A673 (cell line): ENCODE measurements at regions not wholly inside any gene's neighbourhood (a gene's known extent, or its start where the extent isn't known, plus 50 kb on each side); places are given as distances from the start of the nearest gene placed in this dataset.

ENCODE experiments used
- BruUV-seq: library from RNA; stranded (reverse); fragments of 400-500 nt; replicated peaks from 2 replicates; lab custom pipeline; 2021; lab: Mats Ljungman, UMichigan
- CTCF ChIA-PET: fragments of 300-600 bp; sonication (Branson Sonifier 250); formaldehyde crosslinking; loops from one replicate; lab custom pipeline; 2022; ENCODE audit warnings: antibody characterized with exemption; lab: Charles Lee
- POLR2A ChIA-PET: fragments of 300-600 bp; sonication (Branson Sonifier 250); formaldehyde crosslinking; loops from one replicate; lab custom pipeline; 2022; ENCODE audit warnings: antibody characterized with exemption; ENCODE audit not compliant: low non-redundant PET; lab: Charles Lee
- DNase-seq: peaks from one replicate; pipeline ENCODE4 v3.0.0-alpha.2; 2015; ENCODE audit warnings: low spot score
- H3K27ac ChIP-seq: fragments of 200-600 bp; sonication (generic); 2 replicates; pipeline ENCODE4 v1.5.1; 2016; ENCODE audit warnings: mixed run types, low read depth, mild to moderate bottlenecking, mixed read lengths, antibody characterized with exemption, low read length; ENCODE audit not compliant: poor library complexity, severe bottlenecking
- H3K27me3 ChIP-seq: fragments of 200-600 bp; sonication (generic); replicated peaks from 2 replicates; pipeline ENCODE4 v1.6.1; 2017; ENCODE audit warnings: mixed run types, low read depth, mild to moderate bottlenecking, mixed read lengths, antibody characterized with exemption, low read length; ENCODE audit not compliant: insufficient read depth, poor library complexity
- H3K36me3 ChIP-seq: fragments of 200-600 bp; sonication (generic); 2 replicates; pipeline ENCODE4 v1.6.1; 2016; ENCODE audit warnings: mixed run types, mild to moderate bottlenecking, mixed read lengths, antibody characterized with exemption, low read length; ENCODE audit not compliant: insufficient read depth, poor library complexity, severe bottlenecking
- H3K4me1 ChIP-seq: fragments of 200-600 bp; sonication (generic); 2 replicates; pipeline ENCODE4 v1.6.1; 2017; ENCODE audit warnings: mixed run types, mild to moderate bottlenecking, mixed read lengths, antibody characterized with exemption, low read length; ENCODE audit not compliant: insufficient read depth, poor library complexity, severe bottlenecking
- H3K4me3 ChIP-seq: fragments of 200-600 bp; sonication (generic); 2 replicates; pipeline ENCODE4 v1.5.1; 2016; ENCODE audit warnings: low read depth, mixed run types, mild to moderate bottlenecking, mixed read lengths, low read length; ENCODE audit not compliant: poor library complexity, severe bottlenecking
- H3K9me3 ChIP-seq: fragments of 200-600 bp; sonication (generic); 2 replicates; pipeline ENCODE4 v1.6.1; 2016; ENCODE audit warnings: mixed run types, low read depth, mild to moderate bottlenecking, mixed read lengths, antibody characterized with exemption, low read length; ENCODE audit not compliant: poor library complexity, severe bottlenecking
- CTCF ChIP-seq: fragments of 300-800, 200-600 bp; sonication (generic); conservative IDR thresholded peaks from 2 replicates; pipeline ENCODE4 v1.5.1; 2017; ENCODE audit warnings: low read depth, mild to moderate bottlenecking, antibody characterized with exemption, low read length, moderate library complexity, mixed read lengths
- EZH2 ChIP-seq: fragments of 200-600 bp; sonication (generic); IDR thresholded peaks from 2 replicates; pipeline ENCODE4 v1.6.1; 2017; ENCODE audit warnings: borderline replicate concordance, low read depth, mild to moderate bottlenecking, mixed read lengths, antibody characterized with exemption, low read length; ENCODE audit not compliant: poor library complexity, severe bottlenecking
- intact Hi-C: fragments of 100-400 bp; cut with micrococcal nuclease; formaldehyde crosslinking; loops from one replicate; pipeline ENCODE4 v1.10.0; 2022; ENCODE audit not compliant: unreplicated experiment

- no peaks in the 10 kb centered on the region for H3K27me3 ChIP-seq
- intact Hi-C loops, result no loop called here
- no peak for DNase-seq
- H3K4me3 ChIP-seq, result no peak overlapping the region
- no peak overlapping the region for H3K27ac ChIP-seq
- TF ChIP-seq EZH2, result no peak
- TF ChIP-seq CTCF, result no peak
- no peaks in the 10 kb centered on the region for H3K36me3 ChIP-seq
- no peaks in the 10 kb centered on the region for H3K9me3 ChIP-seq
- BruUV-seq, result no TSS peak
- ChIA-PET POLR2A (no interaction called here), CTCF (no interaction called here)
- no peaks in the 10 kb centered on the region for H3K4me1 ChIP-seq
Measured at GRCh38 chr4:119692001-119692400, 63.4 kb upstream of the PDE5A start.

- no peaks in the 10 kb centered on the region for H3K36me3 ChIP-seq
- no peaks in the 10 kb centered on the region for H3K27me3 ChIP-seq
- H3K9me3 ChIP-seq, result no peaks in the 10 kb centered on the region
- intact Hi-C loops, result no loop called here
- no peak overlapping the region for H3K27ac ChIP-seq
- H3K4me3 ChIP-seq, result no peak overlapping the region
- TF ChIP-seq CTCF (no peak), EZH2 (no peak)
- BruUV-seq, result no TSS peak
- no peaks in the 10 kb centered on the region for H3K4me1 ChIP-seq
- POLR2A ChIA-PET, result no interaction called here
- CTCF ChIA-PET, result no interaction called here
- no peak for DNase-seq
Measured at GRCh38 chr4:119690871-119691270, 62.3 kb upstream of the PDE5A start.

GRCh38 chr4:119688446-119688845 is 59.8 kb upstream of the PDE5A start:
- no peak for TF ChIP-seq CTCF
- no peak for TF ChIP-seq EZH2
- intact Hi-C loops, result no loop called here
- Histone ChIP-seq H3K36me3 (no peaks in the 10 kb centered on the region), H3K4me3 (no peak overlapping the region), H3K4me1 (no peaks in the 10 kb centered on the region), H3K27ac (no peak overlapping the region), H3K9me3 (no peaks in the 10 kb centered on the region), H3K27me3 (no peaks in the 10 kb centered on the region)
- ChIA-PET CTCF (no interaction called here), POLR2A (no interaction called here)
- no peak for DNase-seq
- BruUV-seq, result no TSS peak
